Retinal pigment epithelial cell (primary cell): ENCODE measurements at regions not wholly inside any gene's neighbourhood (a gene's known extent, or its start where the extent isn't known, plus 50 kb on each side); places are given as distances from the start of the nearest gene placed in this dataset.

ENCODE experiments used
- DNase-seq: peaks from one replicate; pipeline ENCODE4 v3.0.0-alpha.2; 2010; ENCODE audit warnings: low read depth
- H3K4me3 ChIP-seq: 2 replicates; pipeline ENCODE4 v1.5.1; 2011; ENCODE audit warnings: mild to moderate bottlenecking, low read length, control low read depth, moderate library complexity
- TF ChIP-seq, protein P1 (sequence below): conservative IDR thresholded peaks from 2 replicates; pipeline ENCODE4 v1.5.1; 2011; ENCODE audit warnings: low read depth, low read length, control low read depth, inconsistent platforms

DNA sequence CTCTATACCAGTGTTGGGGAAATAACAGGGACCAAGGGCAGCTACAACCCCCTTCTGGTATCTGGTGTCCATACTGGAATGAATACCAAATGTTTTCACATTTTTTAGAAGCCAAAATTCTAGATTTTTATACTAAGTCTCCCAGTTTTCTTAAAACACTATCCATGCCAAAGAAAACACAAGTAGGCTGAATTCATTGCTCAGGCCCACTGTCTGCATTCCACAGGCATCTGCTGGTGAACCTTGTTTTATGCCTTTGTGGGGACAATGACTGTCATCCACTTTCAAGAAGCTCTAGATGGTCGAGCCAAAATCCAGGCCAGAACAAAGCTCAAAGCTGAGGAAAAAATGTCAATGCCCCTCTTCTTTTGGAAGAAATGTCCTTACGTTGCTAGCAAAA, 213.4 kb upstream of the RASGEF1B start:
- TF ChIP-seq, protein P1, sequence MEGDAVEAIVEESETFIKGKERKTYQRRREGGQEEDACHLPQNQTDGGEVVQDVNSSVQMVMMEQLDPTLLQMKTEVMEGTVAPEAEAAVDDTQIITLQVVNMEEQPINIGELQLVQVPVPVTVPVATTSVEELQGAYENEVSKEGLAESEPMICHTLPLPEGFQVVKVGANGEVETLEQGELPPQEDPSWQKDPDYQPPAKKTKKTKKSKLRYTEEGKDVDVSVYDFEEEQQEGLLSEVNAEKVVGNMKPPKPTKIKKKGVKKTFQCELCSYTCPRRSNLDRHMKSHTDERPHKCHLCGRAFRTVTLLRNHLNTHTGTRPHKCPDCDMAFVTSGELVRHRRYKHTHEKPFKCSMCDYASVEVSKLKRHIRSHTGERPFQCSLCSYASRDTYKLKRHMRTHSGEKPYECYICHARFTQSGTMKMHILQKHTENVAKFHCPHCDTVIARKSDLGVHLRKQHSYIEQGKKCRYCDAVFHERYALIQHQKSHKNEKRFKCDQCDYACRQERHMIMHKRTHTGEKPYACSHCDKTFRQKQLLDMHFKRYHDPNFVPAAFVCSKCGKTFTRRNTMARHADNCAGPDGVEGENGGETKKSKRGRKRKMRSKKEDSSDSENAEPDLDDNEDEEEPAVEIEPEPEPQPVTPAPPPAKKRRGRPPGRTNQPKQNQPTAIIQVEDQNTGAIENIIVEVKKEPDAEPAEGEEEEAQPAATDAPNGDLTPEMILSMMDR: no peak
- no peak overlapping the region for H3K4me3 ChIP-seq
- DNase-seq: no peak

DNA sequence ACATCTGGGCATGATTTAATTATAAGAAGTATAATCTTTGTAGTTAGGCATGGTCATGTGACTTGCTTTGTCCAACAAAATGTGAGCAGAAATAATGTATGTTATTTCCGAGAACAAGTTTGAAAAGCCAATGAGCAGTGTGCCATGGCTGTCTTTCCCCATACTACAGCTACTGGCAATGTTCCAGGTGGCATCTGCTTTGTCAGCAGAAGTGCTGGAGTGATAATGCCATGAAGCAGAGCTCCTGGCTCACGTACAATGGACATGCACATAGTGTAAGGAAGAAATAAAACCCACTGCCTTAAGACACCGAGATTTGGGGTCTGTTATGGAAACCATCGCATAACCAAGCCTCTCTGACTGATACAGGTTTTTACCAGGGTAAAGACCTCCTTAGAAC, 212.6 kb upstream of the RASGEF1B start:
- no peak overlapping the region for H3K4me3 ChIP-seq
- TF ChIP-seq, protein P1: no peak
- no peak for DNase-seq

DNA sequence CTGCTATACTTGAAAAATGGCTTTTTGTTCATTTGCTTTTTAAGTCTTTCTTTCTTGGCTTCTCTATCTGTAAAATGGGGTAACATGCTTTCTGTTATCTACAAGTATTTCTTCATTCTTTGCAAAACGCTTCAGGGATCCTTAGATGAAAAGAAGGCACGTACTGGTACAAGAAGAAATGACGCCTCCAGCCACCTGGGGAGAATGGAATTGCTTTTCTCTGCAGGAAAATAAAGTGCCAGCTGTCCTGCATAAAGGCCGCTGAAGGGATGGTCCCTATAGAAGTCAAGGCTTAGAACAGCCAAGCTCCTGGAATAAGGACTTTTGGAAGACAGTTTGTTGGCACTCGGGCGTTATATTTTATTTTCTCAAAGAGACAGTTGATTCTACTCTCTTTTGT, 210.8 kb upstream of the RASGEF1B start:
- TF ChIP-seq, protein P1: no peak
- no peak for DNase-seq
- no peak overlapping the region for H3K4me3 ChIP-seq

DNA sequence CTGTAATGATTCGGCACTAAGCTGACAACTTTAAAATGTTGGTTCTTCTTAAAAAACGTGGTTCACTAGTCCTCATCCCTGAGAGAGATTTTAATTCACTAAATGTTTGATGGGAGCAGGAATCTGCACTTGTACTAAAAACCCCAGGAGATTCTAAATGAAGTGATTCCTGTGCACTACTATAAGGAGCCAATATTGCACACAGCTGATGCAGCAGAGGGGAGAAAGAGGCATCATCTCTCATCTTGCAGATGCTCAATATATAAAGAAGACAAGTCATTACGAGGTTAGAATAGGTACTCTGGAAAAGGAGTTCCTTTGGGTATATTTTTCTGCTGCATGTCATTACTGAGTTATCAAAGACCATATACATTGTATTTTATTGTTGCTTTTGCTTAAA, 207.6 kb upstream of the RASGEF1B start:
- no peak for DNase-seq
- TF ChIP-seq, protein P1: no peak
- no peak overlapping the region for H3K4me3 ChIP-seq

DNA sequence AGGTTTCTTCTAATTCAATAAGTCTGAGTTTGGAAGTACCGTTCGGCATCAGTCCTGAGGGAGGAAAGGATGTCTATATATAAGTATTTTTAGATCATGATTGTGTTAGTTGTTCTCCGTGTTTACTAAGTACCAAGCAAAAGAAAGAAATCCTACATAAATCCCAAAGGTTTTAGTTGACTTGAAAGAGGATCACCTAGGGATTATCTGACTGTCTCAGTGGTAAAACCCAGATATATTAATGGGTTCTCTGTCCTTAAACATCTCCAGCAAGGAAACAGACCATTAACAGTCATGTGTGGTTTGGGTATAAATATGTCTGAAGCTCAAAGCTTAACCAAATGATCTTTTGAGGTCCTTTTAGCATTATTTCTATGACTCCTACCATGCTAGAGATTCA, 207.1 kb upstream of the RASGEF1B start:
- DNase-seq: no peak
- TF ChIP-seq, protein P1: no peak
- H3K4me3 ChIP-seq: no peak overlapping the region

DNA sequence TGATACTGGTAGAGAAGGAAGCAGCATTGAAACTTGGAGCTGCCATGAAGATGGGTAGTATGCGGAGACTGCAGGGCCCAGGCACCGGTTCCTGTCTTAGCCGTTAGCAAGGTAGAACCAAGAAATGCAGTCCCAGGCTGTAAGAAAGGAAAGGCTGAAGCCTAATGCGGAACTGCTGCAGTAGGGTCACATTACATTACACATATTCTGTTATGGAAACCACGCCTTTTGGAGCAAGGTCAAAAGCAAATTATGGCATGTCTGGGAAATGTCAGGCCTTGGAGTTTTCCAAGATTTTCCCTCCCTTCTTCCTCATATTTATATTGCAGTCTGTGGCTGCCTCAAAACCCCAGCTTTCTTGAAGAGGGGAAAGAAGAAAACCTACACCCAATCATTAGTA, 204.8 kb upstream of the RASGEF1B start:
- no peak for DNase-seq
- H3K4me3 ChIP-seq: no peak overlapping the region
- TF ChIP-seq, protein P1: no peak

DNA sequence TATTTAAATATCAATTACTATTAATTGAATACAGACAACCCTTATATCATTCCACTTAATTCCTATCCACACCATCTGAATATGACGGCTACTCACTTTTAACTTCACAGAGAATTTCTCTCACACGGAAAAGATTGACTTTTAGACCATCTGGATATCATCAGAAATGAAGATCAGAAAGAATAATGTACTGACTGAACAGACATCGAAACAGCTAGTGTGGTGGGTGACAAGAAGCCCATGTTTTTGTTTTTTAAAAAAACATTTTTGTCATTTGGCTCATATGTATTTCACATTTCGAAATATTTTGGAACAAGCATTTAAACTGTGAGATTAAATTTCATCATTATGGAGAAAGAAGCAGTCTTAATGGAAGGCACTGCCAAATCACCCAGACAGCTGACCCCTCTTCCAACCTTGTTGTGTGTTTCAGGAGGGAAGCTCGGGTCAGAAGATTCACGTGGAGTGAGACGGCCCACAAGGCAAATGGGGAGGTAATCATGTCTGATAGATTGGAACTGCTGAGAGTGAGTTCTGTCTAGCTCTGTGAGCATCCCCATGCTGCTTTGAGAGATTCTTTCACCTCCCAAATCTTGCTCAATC, 204.2 kb upstream of the RASGEF1B start:
- no peak for DNase-seq
- H3K4me3 ChIP-seq: no peak overlapping the region
- TF ChIP-seq, protein P1: no peak
